ENCODE measurements at regions not wholly inside any gene's neighbourhood (a gene's known extent, or its start where the extent isn't known, plus 50 kb on each side); places are given as distances from the start of the nearest gene placed in this dataset.

DNA sequence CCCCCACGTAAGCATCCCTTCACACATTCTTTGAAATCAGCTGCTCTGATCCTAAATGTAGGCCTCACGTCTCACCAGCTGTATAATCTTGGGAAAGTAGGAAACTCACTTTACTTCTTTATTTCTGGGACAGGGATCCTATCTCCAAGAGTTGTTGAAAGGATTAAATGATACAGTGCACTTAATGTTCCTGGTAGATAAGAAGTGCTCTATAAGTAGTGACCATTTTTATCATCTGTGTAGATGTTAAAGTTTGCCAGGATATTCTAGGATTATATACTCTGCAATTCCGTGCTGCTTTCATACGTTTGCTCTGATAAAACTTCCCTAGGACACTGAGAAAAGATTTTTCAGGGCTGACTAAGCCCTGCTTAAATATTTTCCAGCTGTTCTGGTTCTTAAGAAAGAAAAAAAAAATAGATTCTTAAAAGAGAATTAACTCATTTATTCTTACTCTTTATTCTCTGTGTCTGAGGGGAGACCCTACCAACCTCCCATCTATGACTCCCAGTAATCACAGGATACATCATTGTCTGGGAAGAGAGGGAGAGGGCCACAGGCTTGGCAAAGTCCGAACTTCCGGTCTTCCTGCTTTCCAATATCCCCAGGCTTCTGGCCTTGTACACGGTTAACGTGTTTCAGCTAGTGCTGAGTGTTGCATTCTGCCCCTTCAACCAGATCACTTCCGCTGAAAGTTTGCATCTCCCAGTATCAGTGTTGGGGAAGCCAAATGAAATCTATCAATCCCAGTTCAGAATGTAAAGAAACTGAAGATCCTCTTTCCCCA is 269.2 kb downstream of the TRIML1 start:
- TF ChIP-seq CTCF (conservative IDR thresholded peaks at IDR 0.05; ENCODE audit: low read depth, low read length), result no peak
- DNase-seq (ENCODE audit: low read depth), result no peak
- H3K4me3 ChIP-seq (ENCODE audit: low read depth, low read length), result no peak overlapping the region

GRCh38 chr4:188409851-188410250 is 270.6 kb downstream of the TRIML1 start:
- DNase-seq (ENCODE audit: low read depth), result no peak
- no peak for TF ChIP-seq CTCF (conservative IDR thresholded peaks at IDR 0.05; ENCODE audit: low read depth, low read length)
- H3K4me3 ChIP-seq (ENCODE audit: low read depth, low read length), result no peak overlapping the region

- no peak for TF ChIP-seq CTCF (conservative IDR thresholded peaks at IDR 0.05; ENCODE audit: low read depth, low read length)
- H3K4me3 ChIP-seq (ENCODE audit: low read depth, low read length), result no peak overlapping the region
- no peak for DNase-seq (ENCODE audit: low read depth)
Measured at GRCh38 chr4:188411805-188412204, 272.6 kb downstream of the TRIML1 start.

DNA sequence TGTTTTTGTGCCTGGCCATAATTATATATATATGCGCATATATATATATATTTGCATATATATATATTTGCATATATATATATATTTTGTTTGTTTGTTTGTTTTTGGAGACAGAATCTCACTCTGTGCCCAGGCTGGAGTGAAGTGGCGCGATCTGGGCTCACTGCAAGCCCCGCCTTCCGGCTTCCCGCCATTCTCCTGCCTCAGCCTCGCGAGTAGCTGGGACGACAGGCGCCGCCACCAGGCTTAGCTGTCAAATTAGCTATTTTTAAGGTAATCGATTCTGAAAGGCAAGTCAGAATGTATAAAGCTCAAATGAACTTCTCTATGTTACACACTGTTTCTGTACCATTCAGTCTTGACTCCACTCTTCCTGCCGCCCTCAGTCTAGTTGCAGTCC is 273.3 kb downstream of the TRIML1 start:
- no peak for TF ChIP-seq CTCF (conservative IDR thresholded peaks at IDR 0.05; ENCODE audit: low read depth, low read length)
- no peak overlapping the region for H3K4me3 ChIP-seq (ENCODE audit: low read depth, low read length)
- DNase-seq (ENCODE audit: low read depth), result no peak

DNA sequence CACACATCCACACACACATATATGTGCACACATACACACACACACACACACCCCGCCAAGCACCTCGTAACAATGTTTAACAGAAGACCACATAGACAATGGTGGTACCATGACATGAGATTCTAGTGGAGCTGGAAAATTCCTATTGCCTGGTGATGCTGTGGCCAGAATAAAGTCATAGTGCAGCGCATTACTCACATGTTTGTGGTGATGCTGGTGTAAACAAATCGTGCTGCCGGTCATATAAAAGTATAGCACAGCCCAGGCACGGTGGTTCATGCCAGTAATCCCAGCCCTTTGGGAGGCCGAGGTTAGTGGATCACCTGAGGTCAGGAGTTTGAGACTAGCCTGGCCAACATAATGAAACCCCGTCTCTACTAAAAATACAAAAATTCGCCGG is 275.2 kb downstream of the TRIML1 start:
- H3K4me3 ChIP-seq (ENCODE audit: low read depth, low read length), result no peak overlapping the region
- no peak for DNase-seq (ENCODE audit: low read depth)
- TF ChIP-seq CTCF (conservative IDR thresholded peaks at IDR 0.05; ENCODE audit: low read depth, low read length), result no peak

- DNase-seq (ENCODE audit: low read depth), result no peak
- H3K4me3 ChIP-seq (ENCODE audit: low read depth, low read length), result no peak overlapping the region
- TF ChIP-seq CTCF (conservative IDR thresholded peaks at IDR 0.05; ENCODE audit: low read depth, low read length), result no peak
Measured at GRCh38 chr4:188417181-188417580, 277.9 kb downstream of the TRIML1 start.

- TF ChIP-seq CTCF (conservative IDR thresholded peaks at IDR 0.05; ENCODE audit: low read depth, low read length), result no peak
- no peak overlapping the region for H3K4me3 ChIP-seq (ENCODE audit: low read depth, low read length)
- no peak for DNase-seq (ENCODE audit: low read depth)
Measured at GRCh38 chr4:188423039-188423438, 283.8 kb downstream of the TRIML1 start.
